Lower lobe of right lung (tissue), 2 donors: ENCODE measurements at regions not wholly inside any gene's neighbourhood (a gene's known extent, or its start where the extent isn't known, plus 50 kb on each side); places are given as distances from the start of the nearest gene placed in this dataset.
A peak's percentile ranks its signal among the peaks of the same experiment; 100 is the strongest.

ENCODE experiments used
- ATAC-seq, 2 donors: fragments of 200-7000 bp; cut with Tn5 transposase; one replicate each; pipeline ENCODE4 v1.9.1; 2020 to 2022; ENCODE audit warnings: mild to moderate bottlenecking in 2 of 2, moderate library complexity in 2 of 2
- DNase-seq: peaks from one replicate; pipeline ENCODE4 v3.0.0-alpha.2; 2020
- H3K27ac ChIP-seq: fragments of 200-600 bp; one replicate; pipeline ENCODE4 v1.8.0; 2022
- H3K27me3 ChIP-seq: fragments of 200-600 bp; one replicate; pipeline ENCODE4 v1.8.0; 2022; ENCODE audit warnings: low read depth
- H3K36me3 ChIP-seq: fragments of 200-600 bp; one replicate; pipeline ENCODE4 v1.8.0; 2022; ENCODE audit warnings: mild to moderate bottlenecking
- H3K4me1 ChIP-seq: fragments of 200-600 bp; one replicate; pipeline ENCODE4 v1.8.0; 2022
- H3K4me3 ChIP-seq: fragments of 200-600 bp; one replicate; pipeline ENCODE4 v1.8.0; 2022; ENCODE audit warnings: mild to moderate bottlenecking
- H3K9me3 ChIP-seq: fragments of 200-600 bp; one replicate; pipeline ENCODE4 v1.8.0; 2022
- CTCF ChIP-seq: fragments of 200-600 bp; IDR thresholded peaks from one replicate; pipeline ENCODE4 v1.8.0; 2022; ENCODE audit warnings: antibody characterized with exemption, mild to moderate bottlenecking
- intact Hi-C: fragments of 100-400 bp; cut with DNase I; formaldehyde crosslinking; loops from one replicate; pipeline ENCODE4 v1.11.0; 2022
- donor health status: DM: no; HTN: yes; CAD: no; lungs with severe emphysema.

GRCh38 chrX:136975684-136976470 lies 57.9 kb downstream of the GPR101 start:
- intact Hi-C loops = no loop called here
- H3K36me3 ChIP-seq = no peaks in the 10 kb centered on the region
- H3K27me3 ChIP-seq = no peaks in the 10 kb centered on the region
- ATAC-seq (no peak), DNase-seq (no peak)
- no peaks in the 10 kb centered on the region for H3K9me3 ChIP-seq
- H3K27ac ChIP-seq = no peak overlapping the region
- no peak overlapping the region for H3K4me3 ChIP-seq
- no peak for TF ChIP-seq CTCF
- no peaks in the 10 kb centered on the region for H3K4me1 ChIP-seq

GRCh38 chrX:136967966-136968365 lies 65.8 kb downstream of the GPR101 start:
- DNase-seq (no peak), ATAC-seq (no peak)
- no peak overlapping the region for H3K27ac ChIP-seq
- TF ChIP-seq CTCF = no peak
- intact Hi-C loops = no loop called here
- H3K4me1 ChIP-seq = no peaks in the 10 kb centered on the region
- H3K4me3 ChIP-seq = no peak overlapping the region
- no peaks in the 10 kb centered on the region for H3K36me3 ChIP-seq
- H3K27me3 ChIP-seq = no peaks in the 10 kb centered on the region
- no peaks in the 10 kb centered on the region for H3K9me3 ChIP-seq

- Histone ChIP-seq H3K4me1 (no peaks in the 10 kb centered on the region), H3K27me3 (no peaks in the 10 kb centered on the region), H3K9me3 (no peaks in the 10 kb centered on the region), H3K27ac (no peak overlapping the region), H3K36me3 (no peaks in the 10 kb centered on the region), H3K4me3 (no peak overlapping the region)
- intact Hi-C loops = no loop called here
- ATAC-seq (no peak), DNase-seq (no peak)
- TF ChIP-seq CTCF = no peak
Measured at GRCh38 chrX:136963973-136964372, 69.8 kb downstream of the GPR101 start.

- no peak overlapping the region for H3K4me3 ChIP-seq
- no peaks in the 10 kb centered on the region for H3K27me3 ChIP-seq
- no peaks in the 10 kb centered on the region for H3K36me3 ChIP-seq
- intact Hi-C loops = no loop called here
- DNase-seq (no peak), ATAC-seq (no peak)
- no peak for TF ChIP-seq CTCF
- no peak overlapping the region for H3K27ac ChIP-seq
- H3K9me3 ChIP-seq = no peaks in the 10 kb centered on the region
- no peaks in the 10 kb centered on the region for H3K4me1 ChIP-seq
Measured at GRCh38 chrX:136961594-136962135, 72.1 kb downstream of the GPR101 start.

- no peak for DNase-seq
- no peaks in the 10 kb centered on the region for H3K4me1 ChIP-seq
- no peaks in the 10 kb centered on the region for H3K27me3 ChIP-seq
- intact Hi-C loops = no loop called here
- H3K4me3 ChIP-seq = no peak overlapping the region
- H3K27ac ChIP-seq = no peak overlapping the region
- H3K9me3 ChIP-seq = no peaks in the 10 kb centered on the region
- peak in 1 of 2 donors; percentile 57 for ATAC-seq
- TF ChIP-seq CTCF = peak; percentile 31
- no peaks in the 10 kb centered on the region for H3K36me3 ChIP-seq
Measured at GRCh38 chrX:136954930-136955329, 74.4 kb upstream of the RBMX start.
